ENCODE measurements at regions not wholly inside any gene's neighbourhood (a gene's known extent, or its start where the extent isn't known, plus 50 kb on each side); places are given as distances from the start of the nearest gene placed in this dataset.

GRCh38 chr6:141790921-141791320 is 341.8 kb upstream of the GJE1 start:
- Mint-ChIP-seq H3K4me3 (no peak overlapping the region), H3K9me3 (peaks cover 9% of the 10 kb centered on the region), H3K4me1 (no peaks in the 10 kb centered on the region), H3K27me3 (ENCODE audit: low read depth) (no peaks in the 10 kb centered on the region), H3K27ac (ENCODE audit: unreplicated experiment) (no peak overlapping the region), H3K36me3 (ENCODE audit: low read depth) (peaks cover 2% of the 10 kb centered on the region)
- TF ChIP-seq CTCF (conservative IDR thresholded peaks at IDR 0.05): peak; percentile 36
- no peak for DNase-seq (ENCODE audit: low read depth, low spot score)

- Mint-ChIP-seq H3K4me3 (no peak overlapping the region), H3K36me3 (ENCODE audit: low read depth) (peaks cover 2% of the 10 kb centered on the region), H3K27ac (ENCODE audit: unreplicated experiment) (peak overlapping the region; percentile 13), H3K9me3 (peaks cover 8% of the 10 kb centered on the region), H3K4me1 (no peaks in the 10 kb centered on the region), H3K27me3 (ENCODE audit: low read depth) (no peaks in the 10 kb centered on the region)
- DNase-seq (ENCODE audit: low read depth, low spot score): no peak
- TF ChIP-seq CTCF (conservative IDR thresholded peaks at IDR 0.05): no peak
Observed at GRCh38 chr6:141788096-141788495, 344.6 kb upstream of the GJE1 start.

DNA sequence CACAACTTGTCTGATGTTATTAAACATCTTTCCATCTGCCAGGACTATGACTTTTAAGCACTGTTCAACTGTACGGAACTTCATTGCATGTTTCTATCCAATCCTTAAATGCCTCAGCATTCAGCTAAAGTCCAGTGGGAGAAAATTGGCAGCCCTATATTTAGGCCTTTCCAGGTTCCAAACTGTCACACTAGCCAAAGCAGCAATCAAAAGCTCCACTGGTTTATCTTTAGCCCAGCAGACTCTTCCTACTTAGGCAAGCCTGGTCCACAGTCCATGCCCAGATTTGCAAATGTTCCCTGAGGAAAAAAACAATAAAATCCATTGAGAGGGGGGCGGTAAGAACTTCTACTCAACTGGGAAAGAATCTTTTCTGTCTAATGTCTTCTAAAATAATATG is 349.1 kb upstream of the GJE1 start:
- no peak for TF ChIP-seq CTCF (conservative IDR thresholded peaks at IDR 0.05)
- no peak for DNase-seq (ENCODE audit: low read depth, low spot score)
- H3K4me3 Mint-ChIP-seq: no peak overlapping the region
- H3K36me3 Mint-ChIP-seq (ENCODE audit: low read depth): peaks cover 2% of the 10 kb centered on the region
- no peaks in the 10 kb centered on the region for H3K9me3 Mint-ChIP-seq
- H3K4me1 Mint-ChIP-seq: no peaks in the 10 kb centered on the region
- H3K27me3 Mint-ChIP-seq (ENCODE audit: low read depth): no peaks in the 10 kb centered on the region
- H3K27ac Mint-ChIP-seq (ENCODE audit: unreplicated experiment): no peak overlapping the region

- Mint-ChIP-seq H3K9me3 (no peaks in the 10 kb centered on the region), H3K4me1 (no peaks in the 10 kb centered on the region), H3K4me3 (no peak overlapping the region), H3K27me3 (ENCODE audit: low read depth) (no peaks in the 10 kb centered on the region), H3K36me3 (ENCODE audit: low read depth) (peaks cover 2% of the 10 kb centered on the region), H3K27ac (ENCODE audit: unreplicated experiment) (no peak overlapping the region)
- no peak for TF ChIP-seq CTCF (conservative IDR thresholded peaks at IDR 0.05)
- no peak for DNase-seq (ENCODE audit: low read depth, low spot score)
Observed at GRCh38 chr6:141780296-141780695, 352.4 kb upstream of the GJE1 start.

GRCh38 chr6:141764388-141764787 is 368.3 kb upstream of the GJE1 start:
- Mint-ChIP-seq H3K4me1 (no peaks in the 10 kb centered on the region), H3K36me3 (ENCODE audit: low read depth) (peaks cover 5% of the 10 kb centered on the region), H3K4me3 (no peak overlapping the region), H3K27me3 (ENCODE audit: low read depth) (no peaks in the 10 kb centered on the region), H3K9me3 (peaks cover 5% of the 10 kb centered on the region), H3K27ac (ENCODE audit: unreplicated experiment) (no peak overlapping the region)
- TF ChIP-seq CTCF (conservative IDR thresholded peaks at IDR 0.05): no peak
- DNase-seq (ENCODE audit: low read depth, low spot score): no peak

- peaks cover 5% of the 10 kb centered on the region for H3K36me3 Mint-ChIP-seq (ENCODE audit: low read depth)
- no peaks in the 10 kb centered on the region for H3K27me3 Mint-ChIP-seq (ENCODE audit: low read depth)
- no peak overlapping the region for H3K27ac Mint-ChIP-seq (ENCODE audit: unreplicated experiment)
- H3K4me1 Mint-ChIP-seq: no peaks in the 10 kb centered on the region
- no peak overlapping the region for H3K4me3 Mint-ChIP-seq
- DNase-seq (ENCODE audit: low read depth, low spot score): no peak
- no peak for TF ChIP-seq CTCF (conservative IDR thresholded peaks at IDR 0.05)
- peaks cover 5% of the 10 kb centered on the region for H3K9me3 Mint-ChIP-seq
Observed at GRCh38 chr6:141758430-141758829, 374.3 kb upstream of the GJE1 start.

Measured in neural crest cell (in vitro differentiated cells).